Activated CD8-positive, alpha-beta memory T cell treated with anti-CD3 and anti-CD28 coated beads for 36 hours (primary cell): ENCODE measurements at regions not wholly inside any gene's neighbourhood (a gene's known extent, or its start where the extent isn't known, plus 50 kb on each side); places are given as distances from the start of the nearest gene placed in this dataset.
"Not testable (repeated sequence)": the region's sequence is repeated elsewhere in the genome, so short reads cannot be mapped to it uniquely, and the experiment has no call there.

Source experiments
- CTCF ChIA-PET: fragments of 350-600 bp; sonication (Branson Sonifier 250); formaldehyde crosslinking; loops from one replicate; lab custom pipeline; 2021; ENCODE audit warnings: antibody characterized with exemption; lab: Charles Lee
- POLR2A ChIA-PET: fragments of 350-600 bp; sonication (Branson Sonifier 250); formaldehyde crosslinking; loops from one replicate; lab custom pipeline; 2021; ENCODE audit warnings: antibody characterized with exemption; lab: Charles Lee

DNA sequence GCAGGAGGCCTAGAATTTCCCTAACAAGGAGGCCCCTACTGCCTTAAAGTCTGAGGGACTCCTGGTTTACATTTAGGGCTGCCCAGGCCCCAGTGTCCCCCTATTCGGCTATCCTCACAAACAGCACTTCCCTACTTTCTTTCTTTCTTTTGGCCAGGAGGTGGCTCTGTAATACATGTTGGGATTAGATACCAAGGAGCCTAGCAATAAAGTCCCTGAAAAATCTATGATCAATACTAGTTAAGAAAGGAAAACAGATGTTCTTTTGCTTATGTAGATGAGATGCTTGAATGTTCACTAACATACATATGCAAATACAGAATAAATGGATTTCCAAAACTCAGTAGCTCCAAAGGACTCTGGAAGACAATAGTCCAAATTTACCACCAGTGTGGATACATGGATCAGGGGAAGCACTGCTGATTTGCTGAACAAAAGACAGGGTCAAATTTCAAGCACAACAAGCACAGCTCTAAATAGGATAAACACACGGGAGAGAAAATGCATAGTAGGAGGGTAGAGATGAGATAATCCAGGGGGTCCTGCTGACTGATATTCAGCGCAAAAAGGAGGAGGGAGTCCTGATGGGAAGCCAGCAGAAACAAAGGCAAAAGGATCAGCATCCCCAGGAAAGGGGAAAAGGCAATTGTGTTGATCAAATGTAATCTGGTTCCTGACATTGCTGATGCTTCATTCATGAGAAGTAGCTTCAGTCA lies 240.0 kb downstream of the NUF2 start:
- ChIA-PET CTCF (no interaction called here), POLR2A (no interaction called here)

DNA sequence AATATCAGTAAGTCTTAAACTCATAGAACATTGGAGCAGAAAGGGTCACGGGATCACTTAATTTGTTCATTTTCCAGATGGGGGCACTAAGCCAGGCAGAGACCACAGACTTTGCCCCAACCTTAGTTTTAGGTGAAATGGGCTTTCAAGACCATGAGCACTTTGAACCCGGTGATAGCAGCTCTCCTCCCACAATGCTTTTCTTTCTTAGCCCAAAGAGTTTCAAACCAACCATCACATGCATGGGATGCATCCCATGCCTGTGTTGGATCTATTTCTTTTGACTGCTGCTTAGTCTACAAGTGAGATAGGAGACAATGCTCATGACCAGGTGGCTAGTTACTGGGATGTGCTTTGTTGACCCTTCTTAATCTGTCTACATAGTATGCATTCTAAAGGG lies 240.6 kb downstream of the NUF2 start:
- ChIA-PET POLR2A (no interaction called here), CTCF (no interaction called here)

DNA sequence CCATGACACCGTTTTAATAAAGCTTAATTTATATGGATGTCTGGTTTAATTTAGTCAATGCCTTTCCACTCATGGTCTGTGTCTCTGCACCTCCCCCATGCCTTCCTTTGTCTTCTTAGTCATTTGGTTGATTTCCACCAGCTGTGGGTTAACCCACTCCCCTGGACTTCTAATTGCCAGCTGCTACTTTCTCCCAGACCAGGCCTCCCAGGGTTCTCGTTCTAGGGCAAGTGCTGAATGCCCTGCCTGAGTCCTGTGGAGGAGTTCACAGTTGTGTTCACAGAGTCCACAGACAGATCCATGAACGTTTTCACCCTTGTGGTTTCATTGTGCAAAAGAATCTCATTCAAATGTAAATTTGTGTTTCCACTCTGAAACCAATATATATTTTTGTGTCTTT lies 243.4 kb downstream of the NUF2 start:
- POLR2A ChIA-PET = no interaction called here
- CTCF ChIA-PET = no interaction called here

DNA sequence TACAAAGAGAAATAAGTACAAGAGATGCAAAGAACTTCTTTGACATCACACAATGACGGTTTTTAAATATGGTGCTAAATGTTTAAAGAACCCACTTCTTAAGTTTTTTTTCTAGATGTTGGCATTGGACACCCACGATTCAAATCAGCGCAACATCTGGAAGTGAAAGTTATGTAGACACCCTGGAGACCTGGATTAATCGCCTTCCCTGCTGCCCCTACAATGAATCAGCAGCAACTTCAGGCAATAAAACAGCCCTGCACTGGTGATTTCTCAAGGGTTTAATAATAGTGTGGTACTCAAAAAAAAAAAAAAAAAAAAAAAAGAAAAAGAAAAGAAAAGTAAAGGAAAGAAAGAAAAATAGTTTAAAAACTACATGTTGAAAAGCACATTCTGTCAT lies 248.3 kb downstream of the NUF2 start:
- ChIA-PET POLR2A (no interaction called here), CTCF (no interaction called here)

DNA sequence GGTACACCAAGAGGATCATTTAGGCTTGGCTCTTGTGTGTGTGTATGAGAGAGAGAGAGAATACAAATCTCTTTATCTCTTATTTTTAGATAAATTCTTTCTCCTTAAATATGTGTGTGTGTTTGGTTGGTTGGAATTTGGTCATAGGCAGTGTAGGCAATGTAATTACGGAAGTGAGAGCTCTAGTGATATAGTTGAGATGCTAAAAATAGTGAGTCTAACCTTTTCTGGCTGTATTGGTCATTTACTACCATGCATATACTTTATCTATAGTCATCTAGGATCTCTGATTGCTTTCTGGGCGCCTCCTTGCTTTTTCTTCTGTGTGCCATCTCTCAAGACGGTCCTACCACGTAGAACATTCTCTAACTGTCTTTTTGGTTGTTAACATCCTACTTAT lies 250.2 kb downstream of the NUF2 start:
- ChIA-PET POLR2A (no interaction called here), CTCF (no interaction called here)

DNA sequence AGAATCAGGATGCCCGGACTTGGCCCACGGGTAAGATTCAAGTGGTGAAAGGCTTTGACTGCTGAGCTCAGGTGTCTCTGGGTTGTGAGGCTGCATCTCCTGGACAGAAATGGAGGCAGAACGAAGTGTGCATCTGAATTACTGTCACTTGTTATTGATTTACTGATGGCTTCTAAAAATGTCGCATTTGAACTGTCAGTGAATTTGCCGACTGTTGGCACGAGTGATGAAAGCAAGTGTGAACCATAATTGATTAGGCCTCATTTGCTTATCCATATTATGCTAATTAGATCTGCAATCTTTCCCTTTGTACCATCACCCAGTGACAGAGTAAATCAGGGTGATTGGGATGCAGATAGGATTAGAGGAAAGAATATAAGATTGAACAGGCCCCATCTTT lies 252.4 kb downstream of the NUF2 start:
- ChIA-PET CTCF (no interaction called here), POLR2A (no interaction called here)

DNA sequence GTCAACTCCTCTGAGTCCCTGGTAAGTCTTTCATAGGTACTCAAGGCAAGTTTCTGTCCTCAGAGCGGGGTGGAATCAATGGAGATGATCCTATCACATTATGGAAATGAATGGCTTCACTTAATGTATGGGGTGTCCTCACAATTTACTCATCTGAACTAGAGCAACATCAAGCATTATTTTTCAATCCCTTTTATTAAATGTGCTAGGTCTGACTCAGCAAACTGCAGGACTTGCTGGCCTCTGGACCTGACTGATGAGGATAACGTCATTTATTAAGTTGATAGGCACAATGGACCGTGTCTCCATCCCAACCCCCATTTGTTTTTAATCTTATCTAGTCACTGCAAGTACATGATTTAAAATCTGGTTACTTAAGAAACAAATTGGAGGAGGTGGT lies 259.2 kb downstream of the NUF2 start:
- POLR2A ChIA-PET = no interaction called here

DNA sequence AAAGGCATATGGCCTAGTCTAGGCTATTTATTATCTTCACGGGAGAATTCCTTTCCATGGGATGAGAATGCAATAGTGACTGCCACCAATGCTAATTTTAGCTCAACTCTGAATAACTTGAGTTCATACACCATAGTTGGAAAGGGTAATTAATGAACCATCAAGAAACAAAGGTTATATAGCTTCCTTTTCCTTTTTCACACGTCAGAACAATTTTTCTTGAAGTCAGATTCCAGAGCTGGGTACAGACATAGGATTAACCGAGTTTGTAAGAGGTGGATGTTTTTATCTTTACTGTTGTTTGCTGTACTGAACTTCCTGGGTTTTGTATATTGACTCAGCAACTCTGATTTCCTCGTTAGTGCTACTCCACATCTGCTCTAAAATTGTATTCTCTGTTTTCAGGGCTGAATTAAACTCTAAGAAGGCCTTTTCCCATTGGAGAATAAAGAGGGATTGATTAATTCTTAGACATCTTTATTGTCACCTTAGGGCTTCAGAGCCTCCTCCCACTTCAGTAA lies 262.0 kb downstream of the NUF2 start:
- CTCF ChIA-PET = no interaction called here

More for the DNA sequence above, 259.2 kb downstream of the NUF2 start:
- CTCF ChIA-PET = no interaction called here

DNA sequence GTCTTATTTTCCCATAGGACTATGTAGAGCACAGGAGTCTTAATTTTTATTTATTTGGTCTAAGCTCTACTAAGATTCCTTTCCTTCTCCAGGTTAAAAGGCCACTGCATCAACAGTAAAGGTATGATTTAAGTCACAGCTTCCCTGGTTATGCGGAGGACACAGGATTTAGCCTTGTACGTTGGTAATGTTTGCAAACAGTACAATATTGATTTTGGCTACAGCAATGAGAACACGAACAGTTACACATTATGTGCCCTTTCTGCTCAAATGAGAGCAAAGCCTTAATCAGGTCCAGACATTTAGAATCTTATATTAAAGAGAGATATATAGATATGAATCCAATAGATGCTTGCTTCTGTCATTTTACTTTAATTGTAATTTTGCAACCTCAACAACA lies 264.0 kb downstream of the NUF2 start:
- ChIA-PET CTCF (no interaction called here), POLR2A (no interaction called here)

More for the DNA sequence above, 262.0 kb downstream of the NUF2 start:
- POLR2A ChIA-PET = no interaction called here

DNA sequence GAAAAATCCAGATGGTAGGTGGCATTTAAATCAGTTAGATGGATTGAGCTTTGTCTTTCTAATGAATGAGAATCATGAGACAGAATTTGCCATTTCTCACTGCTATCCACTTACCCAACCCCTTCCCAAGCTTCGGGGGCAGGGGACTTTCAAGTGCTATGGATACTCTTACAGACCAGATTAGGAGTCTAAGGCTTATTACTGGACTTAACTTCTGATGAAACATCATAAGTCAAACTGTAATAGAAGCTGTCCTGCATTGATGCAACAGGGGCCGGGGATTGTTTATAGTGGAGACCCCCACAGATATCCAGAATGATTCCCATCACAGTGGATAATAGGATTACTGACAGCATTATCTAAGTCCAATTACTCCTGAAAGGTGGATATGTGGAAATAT lies 267.0 kb downstream of the NUF2 start:
- POLR2A ChIA-PET = no interaction called here
- CTCF ChIA-PET = no interaction called here

DNA sequence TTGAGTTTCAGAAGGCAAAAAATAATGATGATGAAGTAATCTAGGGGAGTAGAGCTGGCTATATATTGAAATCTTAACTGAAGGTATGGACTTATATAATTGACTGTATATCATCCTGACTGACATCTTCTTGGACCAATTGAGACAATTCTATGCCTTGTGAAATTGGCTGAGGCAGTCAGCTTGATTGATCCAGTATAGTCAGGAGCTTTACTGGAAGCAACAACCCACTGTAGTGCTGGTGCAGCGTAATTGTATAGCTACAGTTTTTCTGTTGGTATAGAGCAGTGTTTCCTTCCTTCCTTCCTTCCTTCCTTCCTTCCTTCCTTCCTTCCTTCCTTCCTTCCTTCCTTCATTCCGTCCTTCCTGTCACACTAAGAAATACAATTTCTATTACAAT lies 268.0 kb downstream of the NUF2 start:
- POLR2A ChIA-PET = no interaction called here

DNA sequence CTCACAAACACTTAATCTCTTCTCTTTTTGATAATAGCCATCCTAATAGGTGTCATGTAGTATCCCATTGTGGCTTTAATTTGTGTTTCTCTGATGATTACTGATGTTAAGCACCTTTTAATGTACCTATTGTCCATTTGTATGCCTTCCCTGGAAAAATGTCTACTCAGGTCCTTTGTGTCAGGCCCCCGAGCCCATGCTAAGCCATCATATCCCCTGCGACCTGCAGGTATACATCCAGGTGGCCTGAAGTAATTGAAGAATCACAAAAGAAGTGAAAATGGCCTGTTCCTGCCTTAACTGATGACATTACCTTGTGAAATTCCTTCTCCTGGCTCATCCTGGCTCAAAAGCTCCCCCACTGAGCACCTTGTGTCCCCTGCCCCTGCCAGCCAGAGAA lies 269.4 kb downstream of the NUF2 start:
- POLR2A ChIA-PET, CTCF ChIA-PET: not testable (repeated sequence)

More for the DNA sequence above, 268.0 kb downstream of the NUF2 start:
- CTCF ChIA-PET = no interaction called here

DNA sequence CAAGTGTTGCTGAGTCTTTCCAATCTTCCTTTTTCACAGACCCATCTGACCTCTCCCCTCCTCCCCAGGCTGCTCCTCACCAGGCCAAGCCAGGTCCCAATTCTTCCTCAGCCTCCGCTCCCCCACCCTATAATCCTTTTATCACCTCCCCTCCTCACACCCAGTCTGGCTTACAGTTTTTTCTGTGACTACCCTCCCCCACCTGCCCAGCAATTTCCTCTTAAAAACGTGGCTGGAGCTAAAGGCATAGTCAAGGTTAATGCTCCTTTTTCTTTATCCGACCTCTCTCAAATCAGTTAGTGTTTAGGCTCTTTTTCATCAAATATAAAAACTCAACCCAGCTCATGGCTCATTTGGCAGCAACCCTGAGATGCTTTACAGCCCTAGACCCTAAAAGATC lies 270.9 kb downstream of the NUF2 start:
- POLR2A ChIA-PET, CTCF ChIA-PET: not testable (repeated sequence)

DNA sequence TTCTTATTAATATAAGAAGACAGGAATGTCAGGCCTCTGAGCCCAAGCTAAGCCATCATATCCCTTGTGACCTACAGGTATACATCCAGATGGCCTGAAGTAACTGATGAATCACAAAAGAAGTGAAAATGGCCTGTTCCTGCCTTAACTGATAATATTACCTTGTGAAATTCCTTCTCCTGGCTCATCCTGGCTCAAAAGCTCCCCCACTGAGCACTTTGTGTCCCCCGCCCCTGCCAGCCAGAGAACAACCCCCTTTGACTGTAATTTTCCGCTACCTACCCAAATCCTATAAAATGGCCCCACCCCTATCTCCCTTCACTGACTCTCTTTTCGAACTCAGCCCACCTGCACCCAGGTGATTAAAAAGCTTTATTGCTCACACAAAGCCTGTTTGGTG lies 274.4 kb downstream of the NUF2 start:
- POLR2A ChIA-PET, CTCF ChIA-PET: not testable (repeated sequence)

DNA sequence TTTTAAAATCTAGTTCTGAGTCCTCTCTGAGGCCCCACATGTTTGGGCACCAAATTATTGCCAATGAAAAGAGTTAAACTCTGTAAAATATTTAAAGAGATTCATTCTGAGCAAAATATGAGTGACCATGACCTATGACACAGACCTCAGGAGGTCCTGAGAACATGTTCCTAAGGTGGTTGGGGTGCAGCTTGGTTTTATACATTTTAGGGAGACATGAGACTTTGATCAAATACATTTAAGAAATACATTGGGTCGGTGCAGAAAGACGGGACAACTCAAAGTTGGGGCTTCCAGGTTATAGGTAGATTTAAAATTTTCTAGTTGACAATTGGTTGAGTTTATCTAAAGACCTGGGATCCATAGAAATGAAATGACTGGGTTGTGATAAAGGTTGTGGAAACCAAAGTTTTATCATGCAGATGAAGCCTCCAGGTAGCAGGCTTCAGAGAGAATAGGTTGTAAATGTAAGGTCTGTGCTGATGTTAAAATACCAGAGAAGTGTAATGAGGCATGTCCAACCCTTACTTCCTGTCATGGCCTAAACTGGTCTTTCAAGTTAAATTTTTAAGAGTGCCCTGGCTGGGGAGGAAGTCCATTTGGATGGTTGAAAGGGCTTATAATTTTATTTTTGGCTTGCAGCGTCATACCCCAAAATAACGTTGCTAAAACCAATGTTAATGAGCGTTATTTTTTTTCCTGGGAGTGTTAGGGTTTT lies 274.9 kb downstream of the NUF2 start:
- POLR2A ChIA-PET = no interaction called here
- CTCF ChIA-PET = no interaction called here

DNA sequence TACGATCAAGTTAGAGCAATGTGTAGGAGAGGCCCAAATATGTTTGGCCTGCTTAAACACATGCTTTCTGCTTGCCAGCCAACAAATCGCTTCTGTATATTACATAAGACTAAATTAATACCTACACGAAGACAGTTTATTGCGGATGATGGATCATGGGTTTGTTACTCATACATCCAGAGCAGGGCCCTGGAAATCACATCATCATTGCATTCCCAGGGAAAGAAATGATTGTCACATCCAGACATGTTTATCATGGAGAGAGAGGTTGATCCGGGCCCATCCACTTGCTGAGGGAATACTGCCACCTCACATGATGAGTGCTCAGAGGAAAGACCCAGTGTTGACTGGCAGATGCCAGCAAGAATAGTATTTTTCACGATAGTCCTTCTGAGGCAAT lies 282.6 kb downstream of the NUF2 start:
- POLR2A ChIA-PET = no interaction called here
- CTCF ChIA-PET = no interaction called here

DNA sequence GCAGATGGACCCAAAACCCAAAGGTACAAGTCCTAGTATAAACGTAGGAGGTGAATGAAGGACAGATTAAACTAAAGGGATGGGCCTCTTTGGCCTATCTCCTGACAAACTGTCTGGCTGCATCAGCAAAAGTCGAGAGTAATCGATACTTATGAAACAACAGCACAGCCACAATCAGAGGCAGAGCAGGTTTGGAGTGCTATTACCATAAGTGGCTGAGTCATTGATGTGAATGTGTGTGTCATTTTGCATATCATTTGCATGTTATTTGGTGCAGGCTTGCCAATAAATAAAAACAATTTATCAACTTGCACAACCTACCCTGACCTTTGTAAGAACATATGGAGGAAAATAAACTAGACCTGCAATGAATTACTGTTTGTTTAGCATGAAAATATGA lies 283.1 kb downstream of the NUF2 start:
- ChIA-PET POLR2A (no interaction called here), CTCF (no interaction called here)

DNA sequence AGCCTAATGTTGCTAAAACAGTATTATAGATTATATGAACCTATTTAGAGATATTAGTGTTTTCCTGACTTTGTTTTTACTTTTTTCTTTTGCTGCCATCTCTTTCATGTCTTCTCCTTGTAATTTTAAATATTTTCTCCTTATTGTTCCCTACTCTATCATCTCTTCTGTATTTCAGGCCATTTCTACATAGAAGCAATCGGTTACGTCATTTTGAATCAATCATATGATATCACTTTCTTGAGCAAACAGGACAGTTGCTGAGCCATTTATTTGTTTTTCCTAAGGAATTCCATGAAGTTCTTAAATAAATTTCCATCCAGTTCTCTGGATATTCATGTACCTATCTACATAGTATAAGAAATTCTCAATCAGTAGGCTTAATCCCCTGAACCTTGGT lies 287.2 kb downstream of the NUF2 start:
- POLR2A ChIA-PET = no interaction called here
- CTCF ChIA-PET = no interaction called here

DNA sequence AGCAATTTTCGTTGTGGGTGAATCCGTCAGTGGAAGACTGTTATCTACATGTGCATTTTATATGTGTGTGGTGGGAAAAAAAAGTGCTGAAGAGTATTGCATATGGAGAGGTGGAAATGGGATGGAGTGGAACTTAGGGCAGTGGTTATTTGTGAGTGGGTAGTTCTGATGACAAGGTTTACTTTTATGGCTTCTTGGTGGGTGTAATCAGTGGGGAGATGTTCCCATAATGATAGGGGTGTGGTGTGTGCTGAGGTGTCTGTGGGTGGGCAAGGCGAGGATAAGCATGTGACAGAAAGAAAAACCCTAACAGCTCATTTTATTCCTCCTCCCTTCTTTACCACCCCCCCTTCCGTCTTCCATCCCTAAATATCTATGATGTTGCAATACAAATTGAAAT lies 288.1 kb downstream of the NUF2 start:
- ChIA-PET POLR2A (no interaction called here), CTCF (no interaction called here)

DNA sequence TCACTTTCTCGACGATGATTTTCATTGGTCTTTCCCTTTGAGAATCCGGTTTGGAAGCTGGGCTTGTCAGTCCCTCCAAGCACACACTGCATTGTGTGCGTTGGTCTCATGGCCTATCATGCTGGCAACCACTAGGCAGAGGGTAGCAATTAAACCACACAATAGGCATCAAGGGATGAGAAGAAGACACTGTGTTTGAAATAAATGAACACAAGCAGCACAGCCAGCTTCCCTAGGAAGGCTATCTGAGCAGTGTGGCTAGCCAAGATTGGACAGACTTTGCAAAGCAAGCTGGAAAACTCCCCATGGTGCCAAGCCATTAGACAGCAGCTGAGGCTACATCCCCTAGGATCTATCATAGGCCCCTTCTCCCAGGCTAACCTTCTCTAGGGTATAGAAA lies 288.7 kb downstream of the NUF2 start:
- ChIA-PET CTCF (no interaction called here), POLR2A (no interaction called here)

DNA sequence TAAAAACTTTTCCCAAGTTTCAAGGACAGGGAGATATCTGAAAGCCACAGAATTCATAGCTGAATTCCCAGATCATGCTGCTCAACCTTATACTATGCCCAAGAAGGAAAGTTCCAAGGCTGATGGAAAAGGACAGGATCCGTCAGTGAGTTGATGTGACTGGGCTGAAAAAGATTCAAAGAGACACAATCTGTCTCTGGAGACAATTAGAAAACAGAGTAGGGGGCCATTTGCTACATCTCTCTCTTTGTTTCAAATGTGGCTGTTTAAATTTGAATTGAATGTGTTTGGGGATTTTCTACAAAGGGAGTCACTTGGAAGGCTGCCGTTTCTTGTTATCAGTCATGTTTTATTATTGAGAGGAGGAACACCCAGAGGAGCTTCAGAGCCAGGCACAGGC lies 292.6 kb downstream of the NUF2 start:
- ChIA-PET POLR2A (no interaction called here), CTCF (no interaction called here)
